Activated naive CD8-positive, alpha-beta T cell (primary cell): ENCODE measurements at regions not wholly inside any gene's neighbourhood (a gene's known extent, or its start where the extent isn't known, plus 50 kb on each side); places are given as distances from the start of the nearest gene placed in this dataset.
"Not testable (repeated sequence)": the region's sequence is repeated elsewhere in the genome, so short reads cannot be mapped to it uniquely, and the experiment has no call there.

Experiments
- H3K27ac Mint-ChIP-seq: one replicate; pipeline ENCODE4 v1.8.0; 2021; ENCODE audit warnings: mixed read lengths
- H3K27me3 Mint-ChIP-seq: one replicate; pipeline ENCODE4 v1.8.0; 2021; ENCODE audit warnings: mixed read lengths
- H3K36me3 Mint-ChIP-seq: one replicate; pipeline ENCODE4 v1.8.0; 2021; ENCODE audit warnings: mixed read lengths
- H3K4me1 Mint-ChIP-seq: one replicate; pipeline ENCODE4 v1.8.0; 2021; ENCODE audit warnings: low read depth, mixed read lengths
- H3K4me3 Mint-ChIP-seq: one replicate; pipeline ENCODE4 v1.8.0; 2021; ENCODE audit warnings: mild to moderate bottlenecking, mixed read lengths
- H3K9me3 Mint-ChIP-seq: one replicate; pipeline ENCODE4 v1.8.0; 2021; ENCODE audit warnings: low read depth, mixed read lengths

- Mint-ChIP-seq H3K27ac (no peak overlapping the region), H3K4me1 (no peaks in the 10 kb centered on the region), H3K27me3 (peaks cover 20% of the 10 kb centered on the region), H3K36me3 (no peaks in the 10 kb centered on the region), H3K4me3 (no peak overlapping the region), H3K9me3 (no peaks in the 10 kb centered on the region)
These were observed 297.7 kb downstream of the MTX2 start for GRCh38 chr2:176566961-176567360.

- Mint-ChIP-seq H3K27ac (no peak overlapping the region), H3K4me3 (no peak overlapping the region), H3K9me3 (no peaks in the 10 kb centered on the region), H3K27me3 (peaks cover 23% of the 10 kb centered on the region), H3K4me1 (no peaks in the 10 kb centered on the region), H3K36me3 (no peaks in the 10 kb centered on the region)
These were observed 298.1 kb downstream of the MTX2 start for GRCh38 chr2:176567361-176567760.

- H3K27me3 Mint-ChIP-seq: peaks cover 12% of the 10 kb centered on the region
- no peaks in the 10 kb centered on the region for H3K9me3 Mint-ChIP-seq
- no peaks in the 10 kb centered on the region for H3K4me1 Mint-ChIP-seq
- H3K27ac Mint-ChIP-seq: no peak overlapping the region
- H3K4me3 Mint-ChIP-seq: no peak overlapping the region
- H3K36me3 Mint-ChIP-seq: no peaks in the 10 kb centered on the region
These were observed 300.3 kb downstream of the MTX2 start for GRCh38 chr2:176569574-176569973.

GRCh38 chr2:176573612-176574483 is 304.6 kb downstream of the MTX2 start:
- Mint-ChIP-seq H3K36me3 (no peaks in the 10 kb centered on the region), H3K9me3 (peaks cover 6% of the 10 kb centered on the region), H3K4me1 (no peaks in the 10 kb centered on the region), H3K4me3 (no peak overlapping the region), H3K27ac (no peak overlapping the region), H3K27me3 (peaks cover 15% of the 10 kb centered on the region)

- H3K4me1 Mint-ChIP-seq: no peaks in the 10 kb centered on the region
- H3K27ac Mint-ChIP-seq: no peak overlapping the region
- H3K4me3 Mint-ChIP-seq: no peak overlapping the region
- no peaks in the 10 kb centered on the region for H3K36me3 Mint-ChIP-seq
- peaks cover 14% of the 10 kb centered on the region for H3K27me3 Mint-ChIP-seq
- H3K9me3 Mint-ChIP-seq: peaks cover 9% of the 10 kb centered on the region
These were observed 305.4 kb downstream of the MTX2 start for GRCh38 chr2:176574484-176575236.

GRCh38 chr2:176575237-176575744 is 306.0 kb downstream of the MTX2 start:
- H3K27me3 Mint-ChIP-seq: peaks cover 16% of the 10 kb centered on the region

GRCh38 chr2:176577054-176577453 is 307.8 kb downstream of the MTX2 start:
- no peak overlapping the region for H3K27ac Mint-ChIP-seq
- H3K4me1 Mint-ChIP-seq: no peaks in the 10 kb centered on the region
- no peaks in the 10 kb centered on the region for H3K36me3 Mint-ChIP-seq
- peaks cover 9% of the 10 kb centered on the region for H3K9me3 Mint-ChIP-seq
- H3K4me3 Mint-ChIP-seq: no peak overlapping the region
- H3K27me3 Mint-ChIP-seq: peaks cover 14% of the 10 kb centered on the region

More at GRCh38 chr2:176575237-176575744, 306.0 kb downstream of the MTX2 start:
- Mint-ChIP-seq H3K9me3 (peaks cover 9% of the 10 kb centered on the region), H3K4me1 (no peaks in the 10 kb centered on the region), H3K27ac (no peak overlapping the region), H3K4me3 (no peak overlapping the region), H3K36me3 (no peaks in the 10 kb centered on the region)

- not testable (repeated sequence) for H3K27ac Mint-ChIP-seq, H3K4me1 Mint-ChIP-seq, H3K4me3 Mint-ChIP-seq, H3K9me3 Mint-ChIP-seq, H3K36me3 Mint-ChIP-seq
- H3K27me3 Mint-ChIP-seq: peaks cover 16% of the 10 kb centered on the region
These were observed 309.1 kb downstream of the MTX2 start for GRCh38 chr2:176578292-176578691.

- peaks cover 9% of the 10 kb centered on the region for H3K9me3 Mint-ChIP-seq
These were observed 310.4 kb downstream of the MTX2 start for GRCh38 chr2:176579608-176580007.

GRCh38 chr2:176581557-176582165 is 312.4 kb downstream of the MTX2 start:
- H3K9me3 Mint-ChIP-seq: peaks cover 9% of the 10 kb centered on the region
- peaks cover 3% of the 10 kb centered on the region for H3K4me1 Mint-ChIP-seq
- H3K27me3 Mint-ChIP-seq: peaks cover 27% of the 10 kb centered on the region
- H3K4me3 Mint-ChIP-seq: no peak overlapping the region
- H3K27ac Mint-ChIP-seq: no peak overlapping the region
- H3K36me3 Mint-ChIP-seq: no peaks in the 10 kb centered on the region

More at GRCh38 chr2:176579608-176580007, 310.4 kb downstream of the MTX2 start:
- Mint-ChIP-seq H3K4me3 (no peak overlapping the region), H3K27me3 (peaks cover 20% of the 10 kb centered on the region), H3K27ac (no peak overlapping the region), H3K36me3 (no peaks in the 10 kb centered on the region), H3K4me1 (peaks cover 3% of the 10 kb centered on the region)

- H3K27ac Mint-ChIP-seq: no peak overlapping the region
- H3K36me3 Mint-ChIP-seq: no peaks in the 10 kb centered on the region
- no peak overlapping the region for H3K4me3 Mint-ChIP-seq
- H3K4me1 Mint-ChIP-seq: peaks cover 3% of the 10 kb centered on the region
- H3K9me3 Mint-ChIP-seq: peaks cover 9% of the 10 kb centered on the region
- H3K27me3 Mint-ChIP-seq: peaks cover 27% of the 10 kb centered on the region
These were observed 312.9 kb downstream of the MTX2 start for GRCh38 chr2:176582176-176582575.

- Mint-ChIP-seq H3K9me3 (peaks cover 9% of the 10 kb centered on the region), H3K27ac (no peak overlapping the region), H3K36me3 (no peaks in the 10 kb centered on the region), H3K4me3 (no peak overlapping the region), H3K4me1 (peaks cover 3% of the 10 kb centered on the region), H3K27me3 (peaks cover 27% of the 10 kb centered on the region)
These were observed 313.8 kb downstream of the MTX2 start for GRCh38 chr2:176582990-176583481.

- Mint-ChIP-seq H3K36me3 (no peaks in the 10 kb centered on the region), H3K4me3 (no peak overlapping the region), H3K9me3 (peaks cover 5% of the 10 kb centered on the region), H3K27ac (no peak overlapping the region), H3K4me1 (peaks cover 3% of the 10 kb centered on the region), H3K27me3 (peaks cover 22% of the 10 kb centered on the region)
These were observed 314.4 kb downstream of the MTX2 start for GRCh38 chr2:176583607-176584006.

- Mint-ChIP-seq H3K36me3 (no peaks in the 10 kb centered on the region), H3K4me3 (no peak overlapping the region), H3K4me1 (peaks cover 3% of the 10 kb centered on the region), H3K9me3 (no peaks in the 10 kb centered on the region), H3K27me3 (peaks cover 20% of the 10 kb centered on the region), H3K27ac (no peak overlapping the region)
These were observed 315.1 kb downstream of the MTX2 start for GRCh38 chr2:176584333-176584732.

- no peaks in the 10 kb centered on the region for H3K36me3 Mint-ChIP-seq
- peaks cover 3% of the 10 kb centered on the region for H3K4me1 Mint-ChIP-seq
- no peak overlapping the region for H3K27ac Mint-ChIP-seq
- H3K27me3 Mint-ChIP-seq: peaks cover 19% of the 10 kb centered on the region
- no peak overlapping the region for H3K4me3 Mint-ChIP-seq
- no peaks in the 10 kb centered on the region for H3K9me3 Mint-ChIP-seq
These were observed 316.0 kb downstream of the MTX2 start for GRCh38 chr2:176585291-176585690.
